Mesothelial cell of epicardium (in vitro differentiated cells): ENCODE measurements at regions not wholly inside any gene's neighbourhood (a gene's known extent, or its start where the extent isn't known, plus 50 kb on each side); places are given as distances from the start of the nearest gene placed in this dataset.

Experiments
- DNase-seq, 2 experiments: peaks; one replicate each; pipeline ENCODE4 v3.0.0; 2021; ENCODE audit warnings: low spot score in 2 of 2; ENCODE audit not compliant: unreplicated experiment in 2 of 2
- H3K27ac Mint-ChIP-seq: 2 replicates; pipeline ENCODE4 v1.8.0; 2021; ENCODE audit warnings: mixed read lengths
- H3K27me3 Mint-ChIP-seq: 2 replicates; pipeline ENCODE4 v1.8.0; 2021; ENCODE audit warnings: low read depth, mixed read lengths
- H3K36me3 Mint-ChIP-seq: 2 replicates; pipeline ENCODE4 v1.8.0; 2021; ENCODE audit warnings: mixed read lengths
- H3K4me1 Mint-ChIP-seq: 2 replicates; pipeline ENCODE4 v1.8.0; 2021; ENCODE audit warnings: mixed read lengths
- H3K4me3 Mint-ChIP-seq: 2 replicates; pipeline ENCODE4 v1.8.0; 2021; ENCODE audit warnings: mild to moderate bottlenecking, moderate library complexity, mixed read lengths
- H3K9me3 Mint-ChIP-seq: 2 replicates; pipeline ENCODE4 v1.8.0; 2021; ENCODE audit warnings: mixed read lengths
- TF ChIP-seq, protein P1 (sequence below): fragments of 200-600 bp; sonication (generic); IDR thresholded peaks from one replicate; pipeline ENCODE4 v1.5.0; 2021; ENCODE audit warnings: antibody characterized with exemption; ENCODE audit not compliant: unreplicated experiment

DNA sequence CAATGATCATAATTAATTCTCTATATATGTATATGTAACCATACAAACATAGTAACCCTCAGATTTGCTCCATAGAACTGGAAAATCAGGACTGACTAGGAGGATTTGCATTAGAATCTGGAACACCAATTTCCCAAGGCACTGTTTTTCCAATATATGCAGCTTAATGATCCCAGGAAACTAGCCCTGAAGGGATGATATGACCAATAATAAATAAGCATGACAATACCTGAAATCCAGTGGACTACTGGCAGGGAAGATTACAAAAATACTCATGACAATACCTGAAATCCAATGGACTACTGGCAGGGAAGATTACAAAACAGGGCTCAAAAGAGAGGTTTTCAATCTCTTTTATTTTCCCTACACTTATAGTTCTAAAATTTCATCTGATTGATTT, 98.4 kb downstream of the PCDH7 start:
- Mint-ChIP-seq H3K27ac (no peak overlapping the region), H3K9me3 (peaks cover 6% of the 10 kb centered on the region), H3K27me3 (no peaks in the 10 kb centered on the region), H3K36me3 (peaks cover 7% of the 10 kb centered on the region), H3K4me1 (peaks cover 33% of the 10 kb centered on the region), H3K4me3 (no peak overlapping the region)
- no peak for DNase-seq
- TF ChIP-seq, protein P1, sequence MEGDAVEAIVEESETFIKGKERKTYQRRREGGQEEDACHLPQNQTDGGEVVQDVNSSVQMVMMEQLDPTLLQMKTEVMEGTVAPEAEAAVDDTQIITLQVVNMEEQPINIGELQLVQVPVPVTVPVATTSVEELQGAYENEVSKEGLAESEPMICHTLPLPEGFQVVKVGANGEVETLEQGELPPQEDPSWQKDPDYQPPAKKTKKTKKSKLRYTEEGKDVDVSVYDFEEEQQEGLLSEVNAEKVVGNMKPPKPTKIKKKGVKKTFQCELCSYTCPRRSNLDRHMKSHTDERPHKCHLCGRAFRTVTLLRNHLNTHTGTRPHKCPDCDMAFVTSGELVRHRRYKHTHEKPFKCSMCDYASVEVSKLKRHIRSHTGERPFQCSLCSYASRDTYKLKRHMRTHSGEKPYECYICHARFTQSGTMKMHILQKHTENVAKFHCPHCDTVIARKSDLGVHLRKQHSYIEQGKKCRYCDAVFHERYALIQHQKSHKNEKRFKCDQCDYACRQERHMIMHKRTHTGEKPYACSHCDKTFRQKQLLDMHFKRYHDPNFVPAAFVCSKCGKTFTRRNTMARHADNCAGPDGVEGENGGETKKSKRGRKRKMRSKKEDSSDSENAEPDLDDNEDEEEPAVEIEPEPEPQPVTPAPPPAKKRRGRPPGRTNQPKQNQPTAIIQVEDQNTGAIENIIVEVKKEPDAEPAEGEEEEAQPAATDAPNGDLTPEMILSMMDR, result no peak

DNA sequence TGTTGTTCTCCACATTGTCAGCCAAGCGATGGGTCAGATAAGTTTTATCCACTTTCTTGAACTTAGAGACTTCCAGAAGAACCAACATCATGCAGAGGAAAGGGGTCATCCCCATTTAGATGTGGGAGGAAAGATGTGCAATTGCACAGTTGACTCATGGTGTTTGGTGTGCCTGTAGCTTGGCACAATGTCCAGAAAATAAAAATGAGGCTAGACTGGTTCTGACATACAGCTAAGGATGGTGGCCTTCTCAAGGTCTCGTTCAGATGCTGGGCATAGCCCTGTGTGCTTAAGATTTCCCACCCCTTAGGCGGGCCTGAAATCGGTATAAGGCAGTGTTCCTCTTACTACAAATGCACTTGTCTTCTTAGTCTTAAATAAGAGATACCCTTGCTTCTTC, 101.1 kb downstream of the PCDH7 start:
- TF ChIP-seq, protein P1, result no peak
- DNase-seq, result no peak
- H3K36me3 Mint-ChIP-seq, result no peaks in the 10 kb centered on the region

DNA sequence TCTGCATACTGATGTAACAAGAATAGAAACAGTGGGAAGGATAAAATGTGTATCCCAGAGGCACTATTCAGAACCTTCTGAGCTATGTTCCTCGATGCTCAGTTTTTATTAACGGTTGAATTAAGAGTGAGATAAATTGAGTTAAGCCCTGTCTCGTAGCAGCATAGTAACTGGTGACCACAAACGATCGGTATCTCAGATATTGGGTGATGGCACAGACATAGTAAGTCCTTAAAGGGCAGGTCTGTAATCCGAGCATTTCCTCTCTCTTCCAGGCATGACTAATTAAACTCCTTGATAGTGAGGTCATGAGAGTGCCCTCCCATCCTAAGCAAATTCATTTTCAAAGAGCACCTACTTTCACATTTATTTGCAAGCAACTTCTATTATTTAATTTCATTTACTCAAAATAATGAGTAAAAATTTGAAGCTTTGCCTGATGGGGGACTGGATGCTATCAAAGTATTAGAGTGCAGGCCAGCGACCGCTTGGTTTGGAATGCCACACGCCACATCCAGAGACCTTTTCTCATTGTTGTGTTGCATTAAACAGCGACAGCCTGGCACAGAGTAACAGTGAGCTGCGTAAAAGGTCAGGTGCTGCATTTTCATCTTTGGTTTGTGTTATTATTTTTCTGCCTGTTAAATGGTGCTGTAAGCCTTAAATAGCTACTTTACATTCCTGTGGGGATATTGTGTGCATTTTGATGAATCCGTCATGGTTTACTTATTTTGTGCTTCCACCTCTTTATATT, 101.9 kb downstream of the PCDH7 start:
- TF ChIP-seq, protein P1, result no peak
- Mint-ChIP-seq H3K36me3 (no peaks in the 10 kb centered on the region), H3K27ac (peak overlapping the region; percentile 37), H3K4me3 (no peak overlapping the region), H3K4me1 (peaks cover 48% of the 10 kb centered on the region), H3K9me3 (no peaks in the 10 kb centered on the region), H3K27me3 (no peaks in the 10 kb centered on the region)
- DNase-seq, result no peak

More for the DNA sequence above, 101.1 kb downstream of the PCDH7 start:
- Mint-ChIP-seq H3K27me3 (no peaks in the 10 kb centered on the region), H3K4me3 (no peak overlapping the region), H3K4me1 (peaks cover 46% of the 10 kb centered on the region), H3K9me3 (no peaks in the 10 kb centered on the region), H3K27ac (no peak overlapping the region)

DNA sequence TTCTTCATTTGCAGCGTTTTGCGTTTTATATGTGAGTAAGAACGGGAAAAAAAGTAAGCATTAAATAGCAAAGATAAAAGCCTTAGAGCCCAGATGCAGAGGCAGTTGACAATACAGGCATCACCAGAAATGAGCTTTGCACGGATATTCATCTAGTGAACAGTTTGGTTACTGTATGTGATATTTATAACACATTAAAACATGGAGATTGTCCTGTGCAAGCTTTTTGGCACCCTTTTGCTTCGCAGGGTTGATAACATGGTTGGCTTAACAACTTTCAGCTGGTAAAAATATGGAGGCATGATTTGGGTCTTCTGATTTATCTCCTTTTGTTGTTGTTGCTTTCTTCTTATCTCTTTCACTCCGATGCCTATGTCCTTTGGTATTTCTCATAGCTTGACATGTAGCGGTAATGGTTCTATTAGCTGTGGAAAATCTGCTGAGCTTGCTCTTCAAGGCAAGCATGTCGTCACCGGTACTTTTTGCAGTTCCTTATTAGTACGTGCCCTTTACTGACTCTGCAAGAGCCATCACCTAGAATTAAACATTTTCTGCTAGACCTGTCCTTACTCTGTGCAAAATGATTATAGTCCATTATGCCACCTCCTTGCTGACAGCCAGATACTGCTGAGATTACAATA, 102.9 kb downstream of the PCDH7 start:
- peak overlapping the region; percentile 18 for H3K4me3 Mint-ChIP-seq
- no peaks in the 10 kb centered on the region for H3K9me3 Mint-ChIP-seq
- no peak for DNase-seq
- H3K36me3 Mint-ChIP-seq, result no peaks in the 10 kb centered on the region
- peaks cover 49% of the 10 kb centered on the region for H3K4me1 Mint-ChIP-seq
- TF ChIP-seq, protein P1, result no peak
- no peak overlapping the region for H3K27ac Mint-ChIP-seq
- H3K27me3 Mint-ChIP-seq, result no peaks in the 10 kb centered on the region

DNA sequence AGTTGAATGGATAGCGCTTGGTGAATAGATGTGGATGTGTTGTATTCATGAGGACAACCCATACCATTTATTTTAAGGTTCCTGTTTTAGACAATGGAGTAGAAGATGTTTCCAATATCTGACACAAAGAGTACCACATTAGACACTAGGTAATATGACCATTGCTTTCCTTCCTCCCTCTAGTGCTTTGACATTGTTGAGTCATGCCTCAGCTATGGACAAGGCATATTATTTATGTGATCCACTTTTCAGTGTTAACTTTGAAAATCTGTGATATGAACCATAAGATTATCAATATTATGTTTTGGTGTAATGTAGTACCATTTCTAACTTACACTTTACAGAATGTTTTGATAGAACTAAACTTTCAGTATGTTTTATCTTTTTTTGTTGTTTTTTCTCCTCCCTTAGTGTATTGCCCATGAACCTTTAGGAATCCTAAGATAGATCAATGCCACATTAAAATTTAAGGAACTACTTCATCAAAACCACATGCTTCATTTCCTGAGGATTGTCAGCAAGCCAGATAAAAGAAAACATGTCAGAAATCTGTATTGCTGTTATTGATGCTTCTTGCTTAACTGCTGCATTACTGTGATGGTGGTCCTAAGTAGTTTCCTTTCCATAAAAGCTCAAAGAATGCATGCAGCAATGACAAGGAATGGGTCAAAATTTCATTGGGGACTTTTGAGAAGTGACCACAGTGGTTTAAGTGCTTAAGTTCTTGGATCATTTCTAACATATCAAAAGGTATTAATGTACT, 105.0 kb downstream of the PCDH7 start:
- peak overlapping the region; percentile 9 for H3K27ac Mint-ChIP-seq
- H3K36me3 Mint-ChIP-seq, result no peaks in the 10 kb centered on the region
- no peaks in the 10 kb centered on the region for H3K27me3 Mint-ChIP-seq
- DNase-seq, result no peak
- H3K4me3 Mint-ChIP-seq, result no peak overlapping the region
- H3K9me3 Mint-ChIP-seq, result no peaks in the 10 kb centered on the region
- TF ChIP-seq, protein P1, result no peak
- peaks cover 57% of the 10 kb centered on the region for H3K4me1 Mint-ChIP-seq
